ENCODE measurements at regions not wholly inside any gene's neighbourhood (a gene's known extent, or its start where the extent isn't known, plus 50 kb on each side); places are given as distances from the start of the nearest gene placed in this dataset.

GRCh38 chr14:87643005-87643404 is 350.0 kb downstream of the GALC start:
- no peak for TF ChIP-seq CTCF (IDR thresholded peaks at IDR 0.05; ENCODE audit: low read depth, low read length, poor library complexity, severe bottlenecking)
- TF ChIP-seq EZH2phosphoT487 (IDR thresholded peaks at IDR 0.05; ENCODE audit: borderline replicate concordance, low read length): no peak
